ENCODE measurements at regions not wholly inside any gene's neighbourhood (a gene's known extent, or its start where the extent isn't known, plus 50 kb on each side); places are given as distances from the start of the nearest gene placed in this dataset.

GRCh38 chr11:80388536-80388935 lies 947.7 kb upstream of the TENM4 start:
- Histone ChIP-seq H3K36me3 (ENCODE audit: control insufficient read depth in 2 of 2, insufficient read depth in 2 of 2, low read length in 2 of 2) (no peaks in the 10 kb centered on the region), H3K9ac (ENCODE audit: low read depth in 1 of 2, low read length in 2 of 2) (no peak overlapping the region), H3K27me3 (ENCODE audit: control insufficient read depth in 2 of 2, insufficient read depth in 2 of 2, low read length in 2 of 2) (no peaks in the 10 kb centered on the region), H3K27ac (ENCODE audit: low read depth in 2 of 2, low read length in 2 of 2) (no peak overlapping the region), H3K4me1 (ENCODE audit: control insufficient read depth in 2 of 2, insufficient read depth in 2 of 2, low read length in 2 of 2) (no peaks in the 10 kb centered on the region), H3K4me3 (ENCODE audit: low read length in 2 of 2) (no peak overlapping the region), H3K9me3 (ENCODE audit: control insufficient read depth in 2 of 2, low read length in 2 of 2) (no peaks in the 10 kb centered on the region)

- Histone ChIP-seq H3K4me3 (ENCODE audit: low read length in 2 of 2) (no peak overlapping the region), H3K9me3 (ENCODE audit: control insufficient read depth in 2 of 2, low read length in 2 of 2) (no peaks in the 10 kb centered on the region), H3K27ac (ENCODE audit: low read depth in 2 of 2, low read length in 2 of 2) (no peak overlapping the region), H3K4me1 (ENCODE audit: control insufficient read depth in 2 of 2, insufficient read depth in 2 of 2, low read length in 2 of 2) (no peaks in the 10 kb centered on the region), H3K36me3 (ENCODE audit: control insufficient read depth in 2 of 2, insufficient read depth in 2 of 2, low read length in 2 of 2) (no peaks in the 10 kb centered on the region), H3K9ac (ENCODE audit: low read depth in 1 of 2, low read length in 2 of 2) (no peak overlapping the region), H3K27me3 (ENCODE audit: control insufficient read depth in 2 of 2, insufficient read depth in 2 of 2, low read length in 2 of 2) (no peaks in the 10 kb centered on the region)
Observed at GRCh38 chr11:80388130-80388529, 947.3 kb upstream of the TENM4 start.

GRCh38 chr11:80383655-80384054 lies 942.8 kb upstream of the TENM4 start:
- H3K27me3 ChIP-seq (ENCODE audit: control insufficient read depth in 2 of 2, insufficient read depth in 2 of 2, low read length in 2 of 2), result no peaks in the 10 kb centered on the region
- no peak overlapping the region for H3K4me3 ChIP-seq (ENCODE audit: low read length in 2 of 2)
- H3K9ac ChIP-seq (ENCODE audit: low read depth in 1 of 2, low read length in 2 of 2), result no peak overlapping the region
- no peak overlapping the region for H3K27ac ChIP-seq (ENCODE audit: low read depth in 2 of 2, low read length in 2 of 2)
- no peaks in the 10 kb centered on the region for H3K9me3 ChIP-seq (ENCODE audit: control insufficient read depth in 2 of 2, low read length in 2 of 2)
- H3K4me1 ChIP-seq (ENCODE audit: control insufficient read depth in 2 of 2, insufficient read depth in 2 of 2, low read length in 2 of 2), result no peaks in the 10 kb centered on the region
- H3K36me3 ChIP-seq (ENCODE audit: control insufficient read depth in 2 of 2, insufficient read depth in 2 of 2, low read length in 2 of 2), result no peaks in the 10 kb centered on the region

- no peaks in the 10 kb centered on the region for H3K36me3 ChIP-seq (ENCODE audit: control insufficient read depth in 2 of 2, insufficient read depth in 2 of 2, low read length in 2 of 2)
- no peak overlapping the region for H3K4me3 ChIP-seq (ENCODE audit: low read length in 2 of 2)
- H3K27ac ChIP-seq (ENCODE audit: low read depth in 2 of 2, low read length in 2 of 2), result no peak overlapping the region
- H3K4me1 ChIP-seq (ENCODE audit: control insufficient read depth in 2 of 2, insufficient read depth in 2 of 2, low read length in 2 of 2), result no peaks in the 10 kb centered on the region
- H3K9ac ChIP-seq (ENCODE audit: low read depth in 1 of 2, low read length in 2 of 2), result no peak overlapping the region
- H3K9me3 ChIP-seq (ENCODE audit: control insufficient read depth in 2 of 2, low read length in 2 of 2), result no peaks in the 10 kb centered on the region
- no peaks in the 10 kb centered on the region for H3K27me3 ChIP-seq (ENCODE audit: control insufficient read depth in 2 of 2, insufficient read depth in 2 of 2, low read length in 2 of 2)
Observed at GRCh38 chr11:80379620-80380278, 938.9 kb upstream of the TENM4 start.

GRCh38 chr11:80371931-80372330 lies 931.1 kb upstream of the TENM4 start:
- H3K4me3 ChIP-seq (ENCODE audit: low read length in 2 of 2), result no peak overlapping the region
- no peaks in the 10 kb centered on the region for H3K27me3 ChIP-seq (ENCODE audit: control insufficient read depth in 2 of 2, insufficient read depth in 2 of 2, low read length in 2 of 2)

GRCh38 chr11:80365980-80366379 lies 925.1 kb upstream of the TENM4 start:
- H3K27ac ChIP-seq (ENCODE audit: low read depth in 2 of 2, low read length in 2 of 2), result no peak overlapping the region
- no peaks in the 10 kb centered on the region for H3K36me3 ChIP-seq (ENCODE audit: control insufficient read depth in 2 of 2, insufficient read depth in 2 of 2, low read length in 2 of 2)
- H3K9me3 ChIP-seq (ENCODE audit: control insufficient read depth in 2 of 2, low read length in 2 of 2), result no peaks in the 10 kb centered on the region
- H3K4me3 ChIP-seq (ENCODE audit: low read length in 2 of 2), result no peak overlapping the region
- no peak overlapping the region for H3K9ac ChIP-seq (ENCODE audit: low read depth in 1 of 2, low read length in 2 of 2)
- no peaks in the 10 kb centered on the region for H3K27me3 ChIP-seq (ENCODE audit: control insufficient read depth in 2 of 2, insufficient read depth in 2 of 2, low read length in 2 of 2)
- no peaks in the 10 kb centered on the region for H3K4me1 ChIP-seq (ENCODE audit: control insufficient read depth in 2 of 2, insufficient read depth in 2 of 2, low read length in 2 of 2)

More at GRCh38 chr11:80371931-80372330, 931.1 kb upstream of the TENM4 start:
- H3K4me1 ChIP-seq (ENCODE audit: control insufficient read depth in 2 of 2, insufficient read depth in 2 of 2, low read length in 2 of 2), result no peaks in the 10 kb centered on the region
- no peaks in the 10 kb centered on the region for H3K36me3 ChIP-seq (ENCODE audit: control insufficient read depth in 2 of 2, insufficient read depth in 2 of 2, low read length in 2 of 2)
- no peak overlapping the region for H3K9ac ChIP-seq (ENCODE audit: low read depth in 1 of 2, low read length in 2 of 2)
- no peak overlapping the region for H3K27ac ChIP-seq (ENCODE audit: low read depth in 2 of 2, low read length in 2 of 2)
- no peaks in the 10 kb centered on the region for H3K9me3 ChIP-seq (ENCODE audit: control insufficient read depth in 2 of 2, low read length in 2 of 2)

GRCh38 chr11:80365076-80365725 lies 924.4 kb upstream of the TENM4 start:
- no peak overlapping the region for H3K9ac ChIP-seq (ENCODE audit: low read depth in 1 of 2, low read length in 2 of 2)
- H3K4me3 ChIP-seq (ENCODE audit: low read length in 2 of 2), result no peak overlapping the region
- no peaks in the 10 kb centered on the region for H3K27me3 ChIP-seq (ENCODE audit: control insufficient read depth in 2 of 2, insufficient read depth in 2 of 2, low read length in 2 of 2)

GRCh38 chr11:80362563-80363340 lies 921.9 kb upstream of the TENM4 start:
- Histone ChIP-seq H3K27me3 (ENCODE audit: control insufficient read depth in 2 of 2, insufficient read depth in 2 of 2, low read length in 2 of 2) (no peaks in the 10 kb centered on the region), H3K4me1 (ENCODE audit: control insufficient read depth in 2 of 2, insufficient read depth in 2 of 2, low read length in 2 of 2) (no peaks in the 10 kb centered on the region), H3K36me3 (ENCODE audit: control insufficient read depth in 2 of 2, insufficient read depth in 2 of 2, low read length in 2 of 2) (no peaks in the 10 kb centered on the region), H3K9ac (ENCODE audit: low read depth in 1 of 2, low read length in 2 of 2) (no peak overlapping the region), H3K27ac (ENCODE audit: low read depth in 2 of 2, low read length in 2 of 2) (no peak overlapping the region), H3K4me3 (ENCODE audit: low read length in 2 of 2) (no peak overlapping the region), H3K9me3 (ENCODE audit: control insufficient read depth in 2 of 2, low read length in 2 of 2) (no peaks in the 10 kb centered on the region)

More at GRCh38 chr11:80365076-80365725, 924.4 kb upstream of the TENM4 start:
- Histone ChIP-seq H3K27ac (ENCODE audit: low read depth in 2 of 2, low read length in 2 of 2) (no peak overlapping the region), H3K36me3 (ENCODE audit: control insufficient read depth in 2 of 2, insufficient read depth in 2 of 2, low read length in 2 of 2) (no peaks in the 10 kb centered on the region), H3K9me3 (ENCODE audit: control insufficient read depth in 2 of 2, low read length in 2 of 2) (no peaks in the 10 kb centered on the region), H3K4me1 (ENCODE audit: control insufficient read depth in 2 of 2, insufficient read depth in 2 of 2, low read length in 2 of 2) (no peaks in the 10 kb centered on the region)

GRCh38 chr11:80355251-80355650 lies 914.4 kb upstream of the TENM4 start:
- Histone ChIP-seq H3K9me3 (ENCODE audit: control insufficient read depth in 2 of 2, low read length in 2 of 2) (no peaks in the 10 kb centered on the region), H3K4me1 (ENCODE audit: control insufficient read depth in 2 of 2, insufficient read depth in 2 of 2, low read length in 2 of 2) (no peaks in the 10 kb centered on the region), H3K4me3 (ENCODE audit: low read length in 2 of 2) (no peak overlapping the region), H3K9ac (ENCODE audit: low read depth in 1 of 2, low read length in 2 of 2) (no peak overlapping the region), H3K36me3 (ENCODE audit: control insufficient read depth in 2 of 2, insufficient read depth in 2 of 2, low read length in 2 of 2) (no peaks in the 10 kb centered on the region), H3K27ac (ENCODE audit: low read depth in 2 of 2, low read length in 2 of 2) (no peak overlapping the region), H3K27me3 (ENCODE audit: control insufficient read depth in 2 of 2, insufficient read depth in 2 of 2, low read length in 2 of 2) (no peaks in the 10 kb centered on the region)

GRCh38 chr11:80350541-80350940 lies 909.7 kb upstream of the TENM4 start:
- H3K36me3 ChIP-seq (ENCODE audit: control insufficient read depth in 2 of 2, insufficient read depth in 2 of 2, low read length in 2 of 2), result no peaks in the 10 kb centered on the region
- peak overlapping the region; percentile 58 to 65 for H3K27ac ChIP-seq (ENCODE audit: low read depth in 2 of 2, low read length in 2 of 2)
- peaks cover 0 to 8% of the 10 kb centered on the region in 2 donors for H3K4me1 ChIP-seq (ENCODE audit: control insufficient read depth in 2 of 2, insufficient read depth in 2 of 2, low read length in 2 of 2)
- H3K9ac ChIP-seq (ENCODE audit: low read depth in 1 of 2, low read length in 2 of 2), result no peak overlapping the region
- no peaks in the 10 kb centered on the region for H3K27me3 ChIP-seq (ENCODE audit: control insufficient read depth in 2 of 2, insufficient read depth in 2 of 2, low read length in 2 of 2)
- H3K4me3 ChIP-seq (ENCODE audit: low read length in 2 of 2), result peak overlapping the region in 1 of 2 donors; percentile 34
- H3K9me3 ChIP-seq (ENCODE audit: control insufficient read depth in 2 of 2, low read length in 2 of 2), result no peaks in the 10 kb centered on the region

Measured in mucosa of rectum (tissue), 2 donors.